NCI-H510A (cell line): ENCODE measurements at regions not wholly inside any gene's neighbourhood (a gene's known extent, or its start where the extent isn't known, plus 50 kb on each side); places are given as distances from the start of the nearest gene placed in this dataset.

Experiments used
- DNase-seq: peaks from one replicate; lab custom pipeline; 2025; lab: John Stamatoyannopoulos, UW

DNA sequence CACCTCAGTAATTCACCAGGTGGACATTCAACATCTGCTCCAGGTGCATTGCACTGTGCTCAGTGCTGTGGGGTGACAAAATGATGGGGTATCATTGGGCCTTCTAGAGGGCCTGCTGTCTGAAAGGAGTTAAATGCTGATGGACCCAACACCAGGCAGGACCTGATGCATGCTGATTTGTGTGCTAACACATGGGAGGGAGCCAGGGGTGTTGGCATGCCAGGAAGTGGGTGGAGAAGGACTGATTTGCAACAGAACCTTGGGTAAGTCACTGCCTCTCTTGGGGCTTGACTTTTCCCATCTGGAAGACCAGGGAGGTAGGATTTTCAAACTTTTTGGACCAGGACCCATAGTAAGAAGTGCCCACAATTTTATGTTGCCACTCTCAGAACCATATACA is 57.9 kb upstream of the CXCR4 start:
- no peak for DNase-seq

DNA sequence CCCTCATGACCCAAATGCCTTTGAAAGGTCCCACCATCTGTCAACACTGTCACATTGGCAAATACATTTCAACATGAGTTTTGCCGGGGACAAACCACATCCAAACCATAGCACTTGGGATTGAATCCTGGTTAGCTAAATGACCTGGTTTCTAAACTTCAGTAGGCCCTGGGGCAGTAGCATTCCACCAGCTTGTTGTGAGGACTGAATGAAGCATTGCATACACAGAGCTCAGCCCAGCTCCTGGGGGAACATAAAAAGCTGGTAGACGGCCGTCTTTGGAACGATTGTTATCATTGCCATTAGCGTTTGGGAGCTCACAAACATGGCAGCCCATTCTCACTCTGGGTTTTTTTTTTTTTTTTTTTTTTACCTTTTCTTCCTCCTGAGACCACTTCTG is 57.5 kb upstream of the CXCR4 start:
- no peak for DNase-seq

DNA sequence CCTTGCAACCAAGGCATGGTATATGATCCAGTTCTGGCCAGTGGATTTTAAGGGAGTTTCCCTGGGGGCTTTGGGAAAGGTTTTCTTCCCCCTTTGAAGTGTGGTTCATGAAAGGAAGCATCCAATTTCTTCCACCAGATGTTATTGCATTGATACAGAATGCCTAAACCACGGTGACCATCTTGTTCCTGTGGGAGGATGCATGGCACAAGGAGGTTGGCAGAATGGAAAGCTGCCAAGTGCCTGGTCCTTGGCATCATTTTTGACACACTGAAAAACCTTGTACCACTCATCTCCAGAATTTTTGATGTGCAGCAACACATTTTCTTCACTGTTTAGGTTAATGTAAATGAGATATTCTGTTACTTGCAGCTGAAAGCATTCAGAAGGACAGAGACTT is 55.2 kb upstream of the CXCR4 start:
- no peak for DNase-seq

- no peak for DNase-seq
These were observed 53.3 kb upstream of the CXCR4 start for GRCh38 chr2:136171223-136171622.

DNA sequence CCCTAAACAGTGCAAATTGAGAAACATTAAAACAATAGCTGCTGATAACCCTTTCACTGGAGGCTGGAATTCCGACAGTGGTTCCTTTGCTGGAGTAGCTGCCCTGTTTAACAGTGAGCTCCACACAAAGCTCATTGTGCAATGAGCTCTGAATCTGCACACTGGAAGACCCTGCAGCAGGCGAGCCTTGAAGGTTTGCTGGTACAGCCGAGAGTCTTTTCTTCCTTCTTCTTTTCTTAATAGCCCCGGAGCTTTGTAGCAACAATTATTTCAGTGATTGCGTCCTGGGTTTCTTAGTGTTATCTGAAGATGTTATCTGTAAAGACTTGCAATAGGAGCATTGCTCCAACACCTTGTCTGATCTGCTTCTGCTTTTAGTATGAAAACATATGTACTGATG is 50.8 kb upstream of the CXCR4 start:
- no peak for DNase-seq

DNA sequence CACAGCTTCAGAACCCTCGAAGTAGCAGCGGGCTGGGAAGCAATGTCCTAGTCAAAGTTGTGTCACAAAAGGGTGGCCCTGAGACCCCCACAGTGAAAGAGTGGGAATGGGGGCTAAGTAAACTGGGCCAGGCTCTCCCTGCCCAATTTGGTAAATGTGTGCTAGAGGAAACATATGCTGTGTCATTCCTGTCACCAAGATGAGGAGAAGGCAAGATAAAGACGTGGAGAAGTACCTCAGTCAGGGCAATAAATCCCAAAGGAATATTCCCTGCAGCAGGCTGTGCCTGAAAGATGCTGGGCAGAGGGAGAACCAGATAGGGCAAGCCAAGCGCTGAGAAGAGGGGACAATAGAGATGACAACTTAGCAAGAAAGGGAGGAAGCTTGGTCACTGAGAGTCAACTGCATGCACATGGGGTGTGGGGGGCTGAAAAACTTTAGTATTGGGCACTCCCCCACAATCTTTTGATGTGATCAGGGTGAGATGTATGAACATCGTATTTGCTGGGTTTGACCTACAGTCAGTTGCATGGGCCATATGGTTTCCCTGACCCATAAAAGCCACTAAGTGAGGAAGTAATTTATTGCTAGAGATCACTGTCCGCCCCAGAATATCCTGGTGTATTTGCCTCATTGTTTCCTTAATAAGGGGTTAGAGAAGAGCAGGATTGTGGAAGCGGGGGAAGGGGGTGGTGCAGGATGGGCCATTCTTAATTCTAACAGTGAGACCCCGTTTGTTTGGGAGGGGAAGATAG is 49.9 kb upstream of the CXCR4 start:
- DNase-seq = no peak
